Testis (tissue), 2 donors: ENCODE measurements at regions not wholly inside any gene's neighbourhood (a gene's known extent, or its start where the extent isn't known, plus 50 kb on each side); places are given as distances from the start of the nearest gene placed in this dataset.

ENCODE experiments used
- DNase-seq: peaks from one replicate; pipeline ENCODE4 v3.0.0-alpha.2; 2019
- H3K27ac ChIP-seq, 2 donors: fragments of 200-600 bp; sonication (generic); one replicate each; pipeline ENCODE4 v1.5.1; 2019
- H3K27me3 ChIP-seq: fragments of 200-600 bp; sonication (generic); one replicate; pipeline ENCODE4 v1.5.1; 2019
- H3K36me3 ChIP-seq: fragments of 200-600 bp; sonication (generic); one replicate; pipeline ENCODE4 v1.5.1; 2017; ENCODE audit warnings: low read depth; ENCODE audit errors: missing control alignments
- H3K4me1 ChIP-seq: fragments of 200-600 bp; sonication (generic); one replicate; pipeline ENCODE4 v1.5.1; 2019
- H3K4me3 ChIP-seq, 2 donors: fragments of 200-600 bp; sonication (generic); one replicate each; pipeline ENCODE4 v1.5.1; 2017 to 2019
- H3K9me3 ChIP-seq: fragments of 200-600 bp; sonication (generic); one replicate; pipeline ENCODE4 v1.5.1; 2017
- CTCF ChIP-seq, 3 experiments: fragments of 450-650 bp in 2 of 3; fragments of 200-600 bp in 1 of 3; sonication (generic) in 1 of 3; IDR thresholded peaks; one replicate each; pipeline ENCODE4 v1.5.1; 2016 to 2019; ENCODE audit warnings: antibody characterized with exemption in 3 of 3, mild to moderate bottlenecking in 2 of 3, moderate library complexity in 1 of 3
- POLR2A ChIP-seq: fragments of 450-650 bp; IDR thresholded peaks from one replicate; pipeline ENCODE4 v1.6.1; 2017; ENCODE audit warnings: antibody characterized with exemption, mild to moderate bottlenecking, moderate library complexity
- WGBS, 2 donors: methylation state at CpG; one replicate each; pipeline ENCODE4 v1.1.5; 2018; 5-methylcytosine and 5-hydroxymethylcytosine counted together
- intact Hi-C: fragments of 100-400 bp; cut with DNase I; formaldehyde crosslinking; loops from one replicate; pipeline ENCODE4 v1.15.1; 2023; ENCODE audit warnings: low total_unique reads

- Histone ChIP-seq H3K27ac (no peak overlapping the region), H3K27me3 (no peaks in the 10 kb centered on the region), H3K4me1 (no peaks in the 10 kb centered on the region), H3K9me3 (no peaks in the 10 kb centered on the region), H3K36me3 (no peaks in the 10 kb centered on the region), H3K4me3 (no peak overlapping the region)
- no peak for DNase-seq
- TF ChIP-seq CTCF (IDR thresholded peaks at IDR 0.05) (no peak), POLR2A (no peak)
- 65 to 74% methylated on average over 6 of the region's 6 CpGs for WGBS, 2 donors
- intact Hi-C loops, result no loop called here
Measured at GRCh38 chr5:73288803-73289720, 116.1 kb downstream of the TMEM174 start.

- H3K4me1 ChIP-seq, result no peaks in the 10 kb centered on the region
- DNase-seq, result no peak
- WGBS, 2 donors, result 91 to 96% methylated on average over 1 of the region's 1 CpG
- no peaks in the 10 kb centered on the region for H3K9me3 ChIP-seq
- no peak for TF ChIP-seq CTCF (IDR thresholded peaks at IDR 0.05)
- TF ChIP-seq POLR2A, result no peak
- H3K36me3 ChIP-seq, result no peaks in the 10 kb centered on the region
- intact Hi-C loops, result no loop called here
- H3K27ac ChIP-seq, result no peak overlapping the region
- H3K4me3 ChIP-seq, result no peak overlapping the region
- no peaks in the 10 kb centered on the region for H3K27me3 ChIP-seq
Measured at GRCh38 chr5:73286896-73287295, 113.9 kb downstream of the TMEM174 start.

- Histone ChIP-seq H3K4me1 (no peaks in the 10 kb centered on the region), H3K27ac (no peak overlapping the region), H3K4me3 (no peak overlapping the region), H3K36me3 (no peaks in the 10 kb centered on the region), H3K27me3 (no peaks in the 10 kb centered on the region), H3K9me3 (no peaks in the 10 kb centered on the region)
- DNase-seq, result no peak
- 90 to 94% methylated on average over 3 of the region's 3 CpGs for WGBS, 2 donors
- no peak for TF ChIP-seq POLR2A
- TF ChIP-seq CTCF (IDR thresholded peaks at IDR 0.05), result no peak
- intact Hi-C loops, result no loop called here
Measured at GRCh38 chr5:73284985-73285384, 112.0 kb downstream of the TMEM174 start.

GRCh38 chr5:73284220-73284795 lies 111.3 kb downstream of the TMEM174 start:
- 64 to 82% methylated on average over 6 to 7 of the region's 7 CpGs for WGBS, 2 donors
- H3K36me3 ChIP-seq, result no peaks in the 10 kb centered on the region
- TF ChIP-seq POLR2A, result no peak
- no peak for TF ChIP-seq CTCF (IDR thresholded peaks at IDR 0.05)
- no peak overlapping the region for H3K27ac ChIP-seq
- no peak overlapping the region for H3K4me3 ChIP-seq
- H3K27me3 ChIP-seq, result no peaks in the 10 kb centered on the region
- no peaks in the 10 kb centered on the region for H3K9me3 ChIP-seq
- H3K4me1 ChIP-seq, result no peaks in the 10 kb centered on the region
- DNase-seq, result no peak
- intact Hi-C loops, result no loop called here

GRCh38 chr5:73282923-73283322 lies 109.9 kb downstream of the TMEM174 start:
- DNase-seq, result no peak
- intact Hi-C loops, result no loop called here
- no peaks in the 10 kb centered on the region for H3K36me3 ChIP-seq
- TF ChIP-seq POLR2A, result no peak
- H3K4me1 ChIP-seq, result no peaks in the 10 kb centered on the region
- H3K27ac ChIP-seq, result no peak overlapping the region
- H3K9me3 ChIP-seq, result no peaks in the 10 kb centered on the region
- no peak overlapping the region for H3K4me3 ChIP-seq
- H3K27me3 ChIP-seq, result no peaks in the 10 kb centered on the region
